Endothelial cell of umbilical vein (primary cell): ENCODE measurements at regions not wholly inside any gene's neighbourhood (a gene's known extent, or its start where the extent isn't known, plus 50 kb on each side); places are given as distances from the start of the nearest gene placed in this dataset.

ENCODE experiments used
- EZH2 ChIP-seq: IDR thresholded peaks from 2 replicates; pipeline ENCODE4 v1.6.1; 2012; ENCODE audit warnings: borderline replicate concordance, low read depth, mild to moderate bottlenecking, moderate library complexity, low read length, inconsistent platforms; ENCODE audit not compliant: severe bottlenecking
- FOS ChIP-seq: IDR thresholded peaks from 2 replicates; pipeline ENCODE4 v1.6.1; 2011; ENCODE audit warnings: mild to moderate bottlenecking, low read length, moderate library complexity, borderline replicate concordance; ENCODE audit not compliant: insufficient read depth
- GATA2 ChIP-seq: IDR thresholded peaks from 2 replicates; pipeline ENCODE4 v1.7.0; 2011; ENCODE audit warnings: low read depth, mild to moderate bottlenecking, moderate library complexity, mixed read lengths, low read length; ENCODE audit not compliant: insufficient read length, insufficient read depth
- JUN ChIP-seq: IDR thresholded peaks from 2 replicates; pipeline ENCODE4 v1.6.1; 2011; ENCODE audit warnings: borderline replicate concordance, low read depth; ENCODE audit not compliant: insufficient read length, insufficient read depth
- MAX ChIP-seq: IDR thresholded peaks from 2 replicates; pipeline ENCODE4 v1.6.1; 2011; ENCODE audit not compliant: insufficient read depth, insufficient read length
- MYC ChIP-seq: IDR thresholded peaks from one replicate; pipeline ENCODE4 v1.6.1; 2011; ENCODE audit warnings: mild to moderate bottlenecking, low read depth, low read length
- POLR2A ChIP-seq: IDR thresholded peaks from 2 replicates; pipeline ENCODE4 v1.6.1; 2012; ENCODE audit warnings: low read depth, mild to moderate bottlenecking, control low read depth, low read length
- POLR2AphosphoS5 ChIP-seq: IDR thresholded peaks from 2 replicates; pipeline ENCODE4 v1.6.1; 2012; ENCODE audit warnings: low read depth, mild to moderate bottlenecking, control low read depth, low read length, moderate library complexity; ENCODE audit not compliant: insufficient read depth
- TF ChIP-seq, protein P1 (sequence below), 2 donors: IDR thresholded peaks; 1 replicate in 1 of 2; 2 replicates in 1 of 2; pipeline ENCODE4 v1.5.1; 2011; ENCODE audit warnings: low read length in 2 of 2, mild to moderate bottlenecking in 2 of 2, moderate library complexity in 2 of 2, control low read depth in 1 of 2, inconsistent platforms in 1 of 2, low read depth in 1 of 2; ENCODE audit not compliant: insufficient read depth in 1 of 2; ENCODE audit errors: extremely low read depth in 1 of 2

GRCh38 chr1:83641206-83641658 is 357.7 kb downstream of the TTLL7 start:
- TF ChIP-seq, protein P1, sequence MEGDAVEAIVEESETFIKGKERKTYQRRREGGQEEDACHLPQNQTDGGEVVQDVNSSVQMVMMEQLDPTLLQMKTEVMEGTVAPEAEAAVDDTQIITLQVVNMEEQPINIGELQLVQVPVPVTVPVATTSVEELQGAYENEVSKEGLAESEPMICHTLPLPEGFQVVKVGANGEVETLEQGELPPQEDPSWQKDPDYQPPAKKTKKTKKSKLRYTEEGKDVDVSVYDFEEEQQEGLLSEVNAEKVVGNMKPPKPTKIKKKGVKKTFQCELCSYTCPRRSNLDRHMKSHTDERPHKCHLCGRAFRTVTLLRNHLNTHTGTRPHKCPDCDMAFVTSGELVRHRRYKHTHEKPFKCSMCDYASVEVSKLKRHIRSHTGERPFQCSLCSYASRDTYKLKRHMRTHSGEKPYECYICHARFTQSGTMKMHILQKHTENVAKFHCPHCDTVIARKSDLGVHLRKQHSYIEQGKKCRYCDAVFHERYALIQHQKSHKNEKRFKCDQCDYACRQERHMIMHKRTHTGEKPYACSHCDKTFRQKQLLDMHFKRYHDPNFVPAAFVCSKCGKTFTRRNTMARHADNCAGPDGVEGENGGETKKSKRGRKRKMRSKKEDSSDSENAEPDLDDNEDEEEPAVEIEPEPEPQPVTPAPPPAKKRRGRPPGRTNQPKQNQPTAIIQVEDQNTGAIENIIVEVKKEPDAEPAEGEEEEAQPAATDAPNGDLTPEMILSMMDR (IDR thresholded peaks at IDR 0.05; ENCODE audit: extremely low read depth in 1 of 2, insufficient read depth in 1 of 2, low read depth in 1 of 2, low read length in 2 of 2), result no peak
- no peak for TF ChIP-seq POLR2AphosphoS5
- TF ChIP-seq GATA2, result no peak
- TF ChIP-seq MAX, result no peak
- TF ChIP-seq POLR2A, result no peak
- TF ChIP-seq MYC, result no peak
- TF ChIP-seq JUN, result no peak
- TF ChIP-seq FOS, result no peak
- TF ChIP-seq EZH2, result no peak
